ENCODE measurements at regions not wholly inside any gene's neighbourhood (a gene's known extent, or its start where the extent isn't known, plus 50 kb on each side); places are given as distances from the start of the nearest gene placed in this dataset.

DNA sequence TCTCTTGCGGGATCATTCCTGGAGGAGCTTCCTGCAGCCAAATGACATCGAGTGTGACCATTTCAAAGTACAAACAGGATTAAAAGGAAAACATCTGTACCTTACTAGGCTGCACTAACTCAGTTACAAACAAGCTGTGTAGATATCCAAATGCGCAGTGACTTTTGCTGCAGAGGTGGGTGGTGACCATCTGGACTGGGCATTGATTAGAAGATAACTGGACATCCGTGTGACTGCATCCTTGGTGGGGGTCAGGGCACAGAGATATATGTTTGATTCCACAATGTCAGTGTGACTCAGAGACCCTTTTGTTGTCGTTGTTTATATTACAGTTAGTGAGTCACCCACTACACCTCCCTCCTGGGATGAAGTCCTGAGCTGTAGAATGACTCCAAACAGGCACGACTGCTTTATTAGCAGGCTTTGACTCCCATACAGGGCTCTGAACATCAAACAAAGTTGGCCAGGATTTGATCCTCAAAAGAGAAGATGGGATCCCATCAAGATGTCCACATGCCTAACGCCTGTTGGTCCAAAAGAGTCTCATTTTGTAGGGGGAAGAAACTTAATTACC, 56.7 kb upstream of the SDK1 start:
- Histone ChIP-seq H3K27me3 (ENCODE audit: insufficient read depth, low read length, poor library complexity) (no peaks in the 10 kb centered on the region), H2BK5ac (ENCODE audit: low read length) (no peak overlapping the region), H2BK15ac (replicated peaks; ENCODE audit: low read depth) (no peak overlapping the region), H3K4ac (ENCODE audit: low read depth, low read length) (no peak overlapping the region), H2AK5ac (ENCODE audit: low read length) (no peak overlapping the region), H3K79me2 (ENCODE audit: control insufficient read depth, insufficient read depth, low read length) (no peaks in the 10 kb centered on the region), H3K4me2 (ENCODE audit: low read length) (no peak overlapping the region), H3K4me1 (ENCODE audit: control insufficient read depth, low read depth, low read length) (no peaks in the 10 kb centered on the region), H4K8ac (ENCODE audit: low read depth, low read length) (no peak overlapping the region), H3K36me3 (ENCODE audit: control insufficient read depth, insufficient read depth, low read length) (no peaks in the 10 kb centered on the region), H3K27ac (ENCODE audit: low read depth, low read length) (no peak overlapping the region), H2BK120ac (ENCODE audit: low read depth, low read length) (no peak overlapping the region), H3K79me1 (ENCODE audit: low read length) (no peaks in the 10 kb centered on the region), H4K5ac (ENCODE audit: low read length) (no peak overlapping the region), H3K23ac (ENCODE audit: low read length) (no peak overlapping the region), H3K18ac (ENCODE audit: low read length) (no peak overlapping the region), H3K56ac (ENCODE audit: low read length) (no peak overlapping the region), H3K9ac (ENCODE audit: low read length) (no peak overlapping the region), H3K4me3 (ENCODE audit: low read length) (no peak overlapping the region)
- peak; percentile 43 for DNase-seq
- WGBS (ENCODE audit: extremely low coverage, insufficient coverage, low lambda C conversion rate), result no CpG with 5 or more reads among the region's 7 CpGs

DNA sequence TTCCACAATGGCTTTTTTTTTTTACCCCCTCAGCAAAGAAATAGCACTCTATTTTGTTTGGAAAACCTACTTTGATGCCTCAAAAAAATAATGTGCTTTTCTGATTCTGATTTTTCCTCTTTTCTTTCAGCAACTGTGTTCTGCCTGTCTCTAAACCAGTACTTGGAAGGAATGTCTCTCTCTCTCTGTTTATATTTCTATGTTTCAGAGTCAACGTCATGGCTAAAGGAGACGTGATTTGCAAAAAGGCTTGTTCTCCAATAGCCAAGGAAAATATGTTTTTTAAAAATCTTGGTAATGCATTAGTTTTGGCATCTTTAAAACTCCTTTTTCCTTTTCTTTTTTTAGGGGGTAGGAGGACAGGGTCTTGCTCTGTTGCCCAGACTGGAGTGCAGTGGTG, 56.0 kb upstream of the SDK1 start:
- Histone ChIP-seq H3K4ac (ENCODE audit: low read depth, low read length) (no peak overlapping the region), H3K23ac (ENCODE audit: low read length) (no peak overlapping the region), H2BK15ac (replicated peaks; ENCODE audit: low read depth) (no peak overlapping the region), H3K4me3 (ENCODE audit: low read length) (no peak overlapping the region), H3K27me3 (ENCODE audit: insufficient read depth, low read length, poor library complexity) (no peaks in the 10 kb centered on the region), H3K79me1 (ENCODE audit: low read length) (no peaks in the 10 kb centered on the region), H3K9ac (ENCODE audit: low read length) (no peak overlapping the region), H2BK120ac (ENCODE audit: low read depth, low read length) (no peak overlapping the region), H2AK5ac (ENCODE audit: low read length) (no peak overlapping the region), H3K27ac (ENCODE audit: low read depth, low read length) (no peak overlapping the region), H3K56ac (ENCODE audit: low read length) (no peak overlapping the region), H3K18ac (ENCODE audit: low read length) (no peak overlapping the region), H3K36me3 (ENCODE audit: control insufficient read depth, insufficient read depth, low read length) (no peaks in the 10 kb centered on the region), H4K5ac (ENCODE audit: low read length) (no peak overlapping the region), H3K4me2 (ENCODE audit: low read length) (no peak overlapping the region), H4K8ac (ENCODE audit: low read depth, low read length) (no peak overlapping the region), H3K79me2 (ENCODE audit: control insufficient read depth, insufficient read depth, low read length) (no peaks in the 10 kb centered on the region), H3K4me1 (ENCODE audit: control insufficient read depth, low read depth, low read length) (no peaks in the 10 kb centered on the region), H2BK5ac (ENCODE audit: low read length) (no peak overlapping the region)
- WGBS (ENCODE audit: extremely low coverage, insufficient coverage, low lambda C conversion rate), result no CpG with 5 or more reads among the region's 2 CpGs
- no peak for DNase-seq

- H3K4me2 ChIP-seq (ENCODE audit: low read length), result no peak overlapping the region
- no peaks in the 10 kb centered on the region for H3K27me3 ChIP-seq (ENCODE audit: insufficient read depth, low read length, poor library complexity)
- no peak overlapping the region for H2AK5ac ChIP-seq (ENCODE audit: low read length)
- H3K4me3 ChIP-seq (ENCODE audit: low read length), result no peak overlapping the region
- no peak overlapping the region for H4K5ac ChIP-seq (ENCODE audit: low read length)
- DNase-seq, result no peak
- H2BK120ac ChIP-seq (ENCODE audit: low read depth, low read length), result no peak overlapping the region
- no peaks in the 10 kb centered on the region for H3K36me3 ChIP-seq (ENCODE audit: control insufficient read depth, insufficient read depth, low read length)
- H3K79me2 ChIP-seq (ENCODE audit: control insufficient read depth, insufficient read depth, low read length), result no peaks in the 10 kb centered on the region
- no peak overlapping the region for H3K9ac ChIP-seq (ENCODE audit: low read length)
- no peaks in the 10 kb centered on the region for H3K79me1 ChIP-seq (ENCODE audit: low read length)
- WGBS (ENCODE audit: extremely low coverage, insufficient coverage, low lambda C conversion rate), result no CpG with 5 or more reads among the region's 3 CpGs
- H2BK15ac ChIP-seq (replicated peaks; ENCODE audit: low read depth), result no peak overlapping the region
- no peak overlapping the region for H3K18ac ChIP-seq (ENCODE audit: low read length)
- H3K56ac ChIP-seq (ENCODE audit: low read length), result no peak overlapping the region
- no peak overlapping the region for H3K4ac ChIP-seq (ENCODE audit: low read depth, low read length)
- no peak overlapping the region for H3K23ac ChIP-seq (ENCODE audit: low read length)
- H2BK5ac ChIP-seq (ENCODE audit: low read length), result no peak overlapping the region
- no peak overlapping the region for H4K8ac ChIP-seq (ENCODE audit: low read depth, low read length)
- no peak overlapping the region for H3K27ac ChIP-seq (ENCODE audit: low read depth, low read length)
- H3K4me1 ChIP-seq (ENCODE audit: control insufficient read depth, low read depth, low read length), result no peaks in the 10 kb centered on the region
Measured at GRCh38 chr7:3245721-3246120, 55.3 kb upstream of the SDK1 start.

GRCh38 chr7:3246127-3246526, 54.9 kb upstream of the SDK1 start:
- Histone ChIP-seq H3K36me3 (ENCODE audit: control insufficient read depth, insufficient read depth, low read length) (no peaks in the 10 kb centered on the region), H3K18ac (ENCODE audit: low read length) (no peak overlapping the region), H3K23ac (ENCODE audit: low read length) (no peak overlapping the region), H3K4me2 (ENCODE audit: low read length) (no peak overlapping the region), H2AK5ac (ENCODE audit: low read length) (no peak overlapping the region), H3K79me2 (ENCODE audit: control insufficient read depth, insufficient read depth, low read length) (no peaks in the 10 kb centered on the region), H4K8ac (ENCODE audit: low read depth, low read length) (no peak overlapping the region), H3K4me3 (ENCODE audit: low read length) (no peak overlapping the region), H3K27me3 (ENCODE audit: insufficient read depth, low read length, poor library complexity) (no peaks in the 10 kb centered on the region), H3K27ac (ENCODE audit: low read depth, low read length) (no peak overlapping the region), H3K79me1 (ENCODE audit: low read length) (no peaks in the 10 kb centered on the region), H2BK15ac (replicated peaks; ENCODE audit: low read depth) (no peak overlapping the region), H3K9ac (ENCODE audit: low read length) (no peak overlapping the region), H3K4ac (ENCODE audit: low read depth, low read length) (no peak overlapping the region), H3K56ac (ENCODE audit: low read length) (no peak overlapping the region), H2BK120ac (ENCODE audit: low read depth, low read length) (no peak overlapping the region), H2BK5ac (ENCODE audit: low read length) (no peak overlapping the region), H3K4me1 (ENCODE audit: control insufficient read depth, low read depth, low read length) (no peaks in the 10 kb centered on the region), H4K5ac (ENCODE audit: low read length) (no peak overlapping the region)
- no CpG with 5 or more reads among the region's 3 CpGs for WGBS (ENCODE audit: extremely low coverage, insufficient coverage, low lambda C conversion rate)
- DNase-seq, result no peak

DNA sequence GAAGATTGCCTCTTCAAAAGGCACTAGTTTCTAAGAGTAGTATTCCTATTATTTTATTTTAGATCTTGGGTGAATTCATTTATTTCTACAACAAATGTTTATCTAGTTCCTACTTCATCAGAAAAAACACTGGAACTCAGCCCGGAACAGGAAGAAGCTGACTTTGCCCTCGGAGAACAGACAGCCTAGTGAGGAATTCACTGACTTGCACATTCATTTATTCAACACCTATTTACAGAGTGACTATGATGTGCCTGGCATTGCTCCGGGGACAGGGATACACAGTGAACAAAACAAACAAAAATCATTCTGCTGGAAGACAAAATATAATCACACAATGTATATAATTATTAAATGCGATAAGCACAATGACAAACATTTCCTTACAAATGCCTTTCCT, 54.4 kb upstream of the SDK1 start:
- H2BK5ac ChIP-seq (ENCODE audit: low read length), result no peak overlapping the region
- H3K4me1 ChIP-seq (ENCODE audit: control insufficient read depth, low read depth, low read length), result no peaks in the 10 kb centered on the region
- no peak overlapping the region for H4K5ac ChIP-seq (ENCODE audit: low read length)
- WGBS (ENCODE audit: extremely low coverage, insufficient coverage, low lambda C conversion rate), result no CpG with 5 or more reads among the region's 4 CpGs
- no peaks in the 10 kb centered on the region for H3K36me3 ChIP-seq (ENCODE audit: control insufficient read depth, insufficient read depth, low read length)
- H2AK5ac ChIP-seq (ENCODE audit: low read length), result no peak overlapping the region
- no peak overlapping the region for H3K18ac ChIP-seq (ENCODE audit: low read length)
- H3K4me3 ChIP-seq (ENCODE audit: low read length), result no peak overlapping the region
- H2BK120ac ChIP-seq (ENCODE audit: low read depth, low read length), result no peak overlapping the region
- no peak overlapping the region for H2BK15ac ChIP-seq (replicated peaks; ENCODE audit: low read depth)
- no peak overlapping the region for H3K23ac ChIP-seq (ENCODE audit: low read length)
- H3K27ac ChIP-seq (ENCODE audit: low read depth, low read length), result no peak overlapping the region
- no peak overlapping the region for H4K8ac ChIP-seq (ENCODE audit: low read depth, low read length)
- H3K79me2 ChIP-seq (ENCODE audit: control insufficient read depth, insufficient read depth, low read length), result no peaks in the 10 kb centered on the region
- no peak overlapping the region for H3K4ac ChIP-seq (ENCODE audit: low read depth, low read length)
- no peaks in the 10 kb centered on the region for H3K79me1 ChIP-seq (ENCODE audit: low read length)
- H3K56ac ChIP-seq (ENCODE audit: low read length), result no peak overlapping the region
- no peak overlapping the region for H3K4me2 ChIP-seq (ENCODE audit: low read length)
- no peak overlapping the region for H3K9ac ChIP-seq (ENCODE audit: low read length)
- H3K27me3 ChIP-seq (ENCODE audit: insufficient read depth, low read length, poor library complexity), result no peaks in the 10 kb centered on the region
- DNase-seq, result no peak

DNA sequence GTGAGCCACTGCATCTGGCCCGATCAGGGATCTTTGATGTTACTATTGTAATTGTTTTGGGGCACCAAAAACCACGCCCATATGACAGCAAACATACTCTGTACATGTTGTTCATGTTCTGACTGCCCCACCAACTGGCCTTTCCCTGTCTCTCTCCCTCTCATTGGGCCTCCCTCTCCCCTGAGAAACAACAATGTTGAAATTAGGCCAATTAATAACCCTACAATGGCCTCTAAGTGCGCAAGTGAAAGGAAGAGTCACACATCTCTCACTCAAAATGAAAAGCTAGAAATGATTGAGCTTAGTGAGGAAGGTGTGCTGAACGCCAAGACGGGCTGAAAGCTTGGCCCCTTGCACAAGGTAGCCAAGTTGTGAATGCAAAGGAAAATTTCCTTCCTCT, 50.3 kb upstream of the SDK1 start:
- Histone ChIP-seq H3K27ac (ENCODE audit: low read depth, low read length) (no peak overlapping the region), H3K18ac (ENCODE audit: low read length) (no peak overlapping the region), H3K36me3 (ENCODE audit: control insufficient read depth, insufficient read depth, low read length) (no peaks in the 10 kb centered on the region), H4K5ac (ENCODE audit: low read length) (no peak overlapping the region), H3K4ac (ENCODE audit: low read depth, low read length) (no peak overlapping the region), H3K9ac (ENCODE audit: low read length) (no peak overlapping the region), H2AK5ac (ENCODE audit: low read length) (no peak overlapping the region), H3K79me1 (ENCODE audit: low read length) (no peaks in the 10 kb centered on the region), H2BK5ac (ENCODE audit: low read length) (no peak overlapping the region), H4K8ac (ENCODE audit: low read depth, low read length) (no peak overlapping the region), H3K56ac (ENCODE audit: low read length) (no peak overlapping the region), H2BK15ac (replicated peaks; ENCODE audit: low read depth) (no peak overlapping the region), H2BK120ac (ENCODE audit: low read depth, low read length) (no peak overlapping the region), H3K79me2 (ENCODE audit: control insufficient read depth, insufficient read depth, low read length) (no peaks in the 10 kb centered on the region), H3K4me1 (ENCODE audit: control insufficient read depth, low read depth, low read length) (no peaks in the 10 kb centered on the region), H3K4me3 (ENCODE audit: low read length) (no peak overlapping the region), H3K23ac (ENCODE audit: low read length) (no peak overlapping the region), H3K27me3 (ENCODE audit: insufficient read depth, low read length, poor library complexity) (no peaks in the 10 kb centered on the region), H3K4me2 (ENCODE audit: low read length) (no peak overlapping the region)
- no peak for DNase-seq
- WGBS (ENCODE audit: extremely low coverage, insufficient coverage, low lambda C conversion rate), result no CpG with 5 or more reads among the region's 5 CpGs
